ENCODE measurements at regions not wholly inside any gene's neighbourhood (a gene's known extent, or its start where the extent isn't known, plus 50 kb on each side); places are given as distances from the start of the nearest gene placed in this dataset.
"Not testable (repeated sequence)": the region's sequence is repeated elsewhere in the genome, so short reads cannot be mapped to it uniquely, and the experiment has no call there.

DNA sequence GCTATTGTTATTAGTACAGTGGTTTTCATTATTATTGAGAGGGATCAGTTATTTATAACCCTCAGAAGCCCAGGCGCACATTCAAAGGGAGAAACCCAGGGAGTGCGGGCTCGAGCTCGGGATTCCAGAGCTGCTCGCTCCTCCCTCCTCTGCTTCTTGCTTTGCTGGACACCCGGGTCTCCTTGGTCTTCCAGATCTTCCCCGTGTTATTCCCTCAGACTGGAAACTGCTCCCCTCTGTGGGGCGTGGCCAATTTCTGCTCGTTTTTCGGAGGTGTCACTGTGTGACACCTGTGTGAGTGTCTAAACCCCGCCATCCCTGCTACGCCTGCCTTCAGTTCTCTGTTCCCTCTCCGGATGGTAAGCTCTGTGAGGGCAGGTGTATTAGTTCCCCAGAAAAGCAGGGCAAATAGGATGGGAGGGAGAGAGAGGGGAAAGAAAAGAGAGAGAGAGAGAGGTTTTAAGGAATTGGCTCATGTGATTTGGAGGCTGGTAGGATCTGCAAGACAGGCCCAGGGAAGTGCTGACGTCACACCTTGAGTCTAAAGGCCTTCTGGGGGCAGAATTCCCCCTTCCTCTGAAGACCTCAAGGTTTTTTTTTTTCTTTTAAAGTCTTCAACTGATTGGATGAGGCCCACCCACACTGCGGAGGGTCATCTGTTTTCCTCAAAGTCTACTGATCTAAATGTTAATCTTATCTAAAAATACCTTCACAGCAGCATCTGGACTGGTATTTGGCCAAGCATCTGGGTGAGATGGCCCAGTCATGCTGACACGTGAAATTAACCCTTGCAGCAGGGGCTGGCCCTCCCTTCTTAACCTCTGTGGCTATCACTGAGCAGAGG lies 457.3 kb upstream of the ID2 start:
- DNase-seq, result no peak

DNA sequence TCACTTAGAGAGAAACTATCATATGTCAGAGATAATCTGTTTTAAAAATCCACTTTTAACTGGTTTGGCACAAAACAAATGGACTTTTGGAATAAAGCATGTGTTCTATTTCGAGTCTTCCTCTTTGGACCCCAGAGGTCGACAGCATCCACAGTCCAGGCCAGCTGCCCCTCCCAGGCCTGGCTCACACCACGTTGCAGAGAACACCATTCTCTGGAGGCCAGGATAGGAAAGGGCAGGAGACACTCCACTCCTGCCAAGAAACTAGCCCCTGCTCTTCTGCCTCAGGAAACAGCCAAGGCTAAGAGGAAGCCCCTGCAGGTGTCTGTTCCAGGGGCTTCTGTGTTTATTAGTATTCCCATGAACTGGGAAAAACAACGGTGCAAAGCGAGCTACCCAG lies 456.6 kb upstream of the ID2 start:
- no peak for DNase-seq

DNA sequence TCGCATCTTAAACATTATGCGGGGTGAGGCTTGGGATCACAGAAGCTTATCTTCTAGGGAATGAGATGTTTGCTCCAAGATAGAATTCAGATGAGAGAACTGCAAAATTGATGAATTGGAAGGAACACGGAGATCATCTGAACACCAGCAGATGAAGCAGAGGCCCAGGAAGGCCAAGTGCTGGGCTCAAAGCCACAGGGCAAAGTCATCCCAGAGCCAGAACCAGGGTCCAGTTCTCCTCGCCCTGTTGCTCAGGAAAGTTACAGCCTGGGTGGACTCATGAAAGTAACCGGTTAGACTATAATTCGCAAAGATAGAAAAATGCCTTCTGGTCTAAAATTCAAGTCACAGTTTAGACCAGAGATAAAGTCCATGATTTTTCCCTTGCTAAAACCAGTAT lies 456.1 kb upstream of the ID2 start:
- no peak for DNase-seq

DNA sequence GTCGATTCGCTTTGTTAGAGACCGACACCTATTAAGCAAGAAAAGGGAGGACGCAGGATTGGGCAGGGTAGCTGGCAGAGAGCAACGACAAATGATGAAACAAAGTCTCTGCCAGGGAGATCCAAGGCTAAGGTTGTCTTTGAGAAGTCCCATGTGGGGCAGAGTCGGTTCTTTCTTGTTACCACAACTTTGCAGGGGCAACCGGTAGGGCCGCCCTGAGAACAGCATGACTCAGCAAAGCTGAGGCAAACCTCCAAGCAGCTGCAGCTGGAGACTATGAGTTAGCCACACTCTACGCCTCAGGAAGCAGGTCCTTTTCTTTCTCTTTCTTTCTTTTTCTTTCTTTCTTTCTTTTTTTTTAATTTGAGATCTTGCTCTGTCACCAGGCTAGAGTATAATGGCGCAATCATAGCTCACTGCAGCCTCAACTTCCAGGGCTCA lies 452.3 kb upstream of the ID2 start:
- DNase-seq, result peak; percentile 40

DNA sequence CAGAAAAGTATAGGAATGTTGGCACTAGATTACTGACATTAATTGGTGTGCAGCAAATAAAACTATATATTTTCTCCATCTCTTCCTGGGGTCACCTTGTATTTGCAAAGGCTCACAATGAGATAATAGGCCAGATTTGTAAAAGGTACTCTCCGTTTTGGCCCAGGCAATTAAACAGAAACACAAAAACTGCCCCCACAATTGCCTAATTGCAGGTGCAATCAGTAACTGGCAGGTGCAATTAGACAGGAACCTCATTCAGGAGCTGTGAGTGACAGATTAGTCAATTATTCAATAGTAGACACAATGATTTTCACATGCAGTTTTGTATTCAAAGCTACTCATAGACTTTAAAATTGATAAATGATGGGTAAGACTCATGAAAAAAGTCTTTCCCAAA lies 451.4 kb upstream of the ID2 start:
- no peak for DNase-seq

DNA sequence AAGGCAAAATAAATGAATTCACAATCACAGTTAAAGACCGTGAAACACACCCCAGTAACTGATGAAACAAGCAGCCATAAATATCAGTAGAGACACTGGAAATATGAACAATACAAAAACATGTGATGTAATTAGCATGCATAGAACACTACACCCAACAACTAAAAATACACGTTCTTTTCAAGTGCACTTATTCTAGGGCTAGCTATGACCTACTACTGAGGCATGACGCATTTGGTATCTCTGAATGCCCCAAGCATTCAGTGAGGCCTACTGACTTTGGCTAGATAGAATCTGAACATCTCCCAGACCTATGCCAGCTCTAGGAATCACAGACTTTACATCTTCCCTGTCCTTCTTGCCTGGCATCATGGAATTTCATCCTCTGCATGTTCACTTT lies 450.0 kb upstream of the ID2 start:
- DNase-seq, result no peak

DNA sequence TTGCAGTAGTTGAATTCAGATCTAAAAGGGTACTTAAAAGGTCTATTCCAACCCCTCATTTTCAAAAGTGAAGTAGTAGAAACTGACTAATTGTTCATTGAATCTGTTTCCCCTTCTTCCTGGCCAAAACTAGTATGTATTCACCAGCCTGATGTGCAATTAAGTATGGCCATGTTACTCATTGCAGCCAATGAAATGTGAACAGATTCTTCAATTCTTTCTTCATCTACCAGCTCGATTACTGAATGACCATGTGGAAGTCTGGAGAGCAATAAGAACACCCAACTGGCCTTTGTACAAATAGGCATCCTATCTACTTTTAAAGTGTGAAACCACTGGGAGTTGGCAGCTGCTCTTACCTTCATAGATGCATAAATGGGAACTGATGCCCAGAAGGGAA lies 449.0 kb upstream of the ID2 start:
- no peak for DNase-seq

DNA sequence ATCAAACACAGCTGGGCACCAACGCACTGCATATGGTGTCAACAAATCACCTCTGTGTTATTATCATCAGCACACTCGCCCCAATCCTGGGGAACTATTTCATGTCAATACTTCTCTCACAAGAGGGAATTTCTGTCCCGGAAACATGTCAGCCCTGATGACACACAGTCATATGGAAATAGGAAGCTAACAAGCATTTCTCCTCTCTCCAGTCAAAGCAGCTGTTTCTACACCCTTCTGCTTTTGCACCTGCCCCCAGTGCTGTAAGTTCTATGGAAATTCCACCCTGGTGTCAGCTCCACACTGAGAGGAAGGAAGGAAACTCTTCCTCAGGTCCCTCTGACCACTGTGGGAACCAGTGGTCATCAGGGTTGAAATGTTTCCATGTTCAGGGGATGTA lies 447.6 kb upstream of the ID2 start:
- DNase-seq, result no peak

DNA sequence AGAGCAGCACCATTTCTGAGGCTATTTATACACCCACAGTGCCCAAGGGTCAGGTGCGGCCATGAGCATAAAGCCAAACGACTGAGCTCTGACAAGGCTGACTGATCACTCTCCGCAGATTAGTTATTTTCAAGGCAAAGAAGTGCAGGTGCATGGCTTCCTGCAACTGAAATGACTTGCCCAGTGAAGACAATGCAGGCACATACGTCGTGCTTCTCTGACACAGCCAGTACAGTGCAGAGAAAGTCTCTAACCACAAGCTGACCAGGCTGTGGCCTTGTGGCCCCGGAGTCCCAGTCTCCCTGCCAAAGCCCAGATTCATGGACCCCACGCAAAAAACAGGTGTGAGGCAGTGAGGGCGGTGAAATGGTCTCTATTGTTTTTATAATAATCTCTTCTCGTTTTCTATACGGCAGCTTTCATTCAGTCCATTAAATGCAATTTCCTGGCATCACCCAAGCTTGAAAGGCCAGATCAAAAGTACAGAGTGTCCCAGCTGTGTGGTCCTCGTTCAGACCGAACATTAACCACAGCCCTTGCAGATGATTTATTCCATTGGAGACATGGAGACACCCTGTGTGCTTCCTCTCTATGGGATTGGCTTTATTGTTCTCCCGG lies 447.0 kb upstream of the ID2 start:
- no peak for DNase-seq

DNA sequence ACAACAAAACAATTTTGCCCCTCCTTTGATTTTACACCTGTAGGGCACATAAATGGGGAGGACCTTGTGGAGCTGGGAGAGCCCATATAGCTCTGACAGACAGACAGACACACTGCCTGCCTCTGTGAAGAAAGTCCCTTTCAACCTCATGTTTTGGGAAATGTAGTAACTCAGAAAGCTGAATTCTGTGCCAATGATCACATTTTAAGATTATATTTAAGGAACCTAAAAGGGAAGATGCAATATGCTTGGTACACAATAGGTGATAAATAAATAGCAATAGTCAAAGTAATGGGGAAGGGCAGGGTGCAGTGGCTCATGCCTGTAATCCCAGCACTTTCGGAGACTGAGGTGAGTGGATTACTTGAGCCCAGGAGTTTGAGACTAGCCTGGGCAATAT lies 446.4 kb upstream of the ID2 start:
- DNase-seq, result no peak

DNA sequence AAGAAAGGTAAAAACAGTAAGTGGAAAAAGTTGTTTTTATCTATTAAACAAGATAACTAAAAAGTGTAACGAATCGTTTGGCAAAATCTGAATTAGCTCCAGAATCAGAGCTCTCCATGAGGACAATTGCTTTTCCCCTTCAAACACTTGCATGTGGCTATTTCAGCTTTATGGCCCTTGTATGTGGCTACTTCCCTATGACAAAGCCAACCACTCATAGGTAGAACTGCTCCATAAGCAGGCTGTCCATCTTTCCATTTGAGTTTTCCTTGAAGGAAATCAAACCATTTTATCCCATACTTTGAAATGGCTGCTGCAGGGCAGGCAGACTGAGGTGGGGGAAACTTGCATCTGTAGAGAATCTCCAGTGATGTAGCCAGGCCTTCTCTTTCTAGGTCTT lies 445.5 kb upstream of the ID2 start:
- no peak for DNase-seq

DNA sequence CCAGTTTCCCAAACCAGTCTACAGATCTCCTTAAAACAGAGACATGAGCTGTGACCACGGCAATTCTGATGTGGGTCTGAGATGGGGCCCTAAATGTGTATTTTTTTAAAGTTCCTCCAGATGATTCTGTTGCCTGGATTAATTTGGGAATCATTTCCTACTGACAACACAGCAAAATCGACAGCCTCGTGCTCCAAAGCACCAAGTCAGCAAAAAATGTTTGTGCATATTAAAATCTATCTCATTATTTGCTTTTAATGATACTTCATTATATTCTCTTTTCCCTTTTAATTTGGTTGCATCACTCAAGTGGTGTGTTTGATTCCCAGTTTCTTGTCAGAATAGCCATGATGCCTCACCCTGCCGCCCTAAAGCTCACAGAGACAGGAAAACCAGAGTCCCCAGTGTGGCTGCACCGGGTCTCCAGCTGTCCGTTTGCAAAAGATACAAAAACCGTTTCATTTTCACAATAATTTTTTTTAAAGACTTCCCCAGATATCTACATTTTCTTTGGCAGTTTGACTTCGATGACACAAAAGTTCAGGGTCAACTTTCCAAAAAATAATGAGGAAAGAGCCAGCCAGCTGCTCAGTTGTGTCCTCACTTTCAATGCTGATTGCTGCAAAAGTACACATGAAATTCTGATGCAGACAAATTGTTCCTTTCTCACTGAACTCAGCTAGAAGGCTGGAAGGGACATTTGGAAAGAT lies 443.2 kb upstream of the ID2 start:
- no peak for DNase-seq

DNA sequence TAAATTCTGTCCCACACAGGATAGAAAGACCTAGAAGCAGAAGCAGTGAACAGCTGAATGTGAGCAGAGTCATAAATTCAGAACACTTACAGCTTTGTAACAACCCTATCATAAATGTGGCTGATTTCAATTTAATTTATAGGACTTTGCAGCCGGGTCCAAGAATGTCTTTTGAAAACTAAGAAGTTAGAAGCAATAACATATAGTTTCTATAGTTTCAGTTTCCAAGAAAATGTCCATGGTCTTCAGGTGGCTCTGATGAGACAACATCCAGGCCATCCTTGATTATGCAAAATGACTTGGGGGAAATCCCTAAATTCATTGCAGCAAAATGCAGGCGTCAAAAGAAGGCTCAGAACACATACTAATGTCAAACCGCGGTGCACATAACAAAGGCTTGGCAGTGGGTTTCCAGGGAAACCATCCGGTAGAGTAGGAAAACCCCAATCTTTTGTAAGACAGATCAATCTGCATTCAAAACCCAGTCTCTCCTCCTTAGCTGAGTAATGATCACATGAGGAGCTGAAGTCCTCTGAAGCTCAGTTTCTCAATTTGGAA lies 442.2 kb upstream of the ID2 start:
- no peak for DNase-seq

DNA sequence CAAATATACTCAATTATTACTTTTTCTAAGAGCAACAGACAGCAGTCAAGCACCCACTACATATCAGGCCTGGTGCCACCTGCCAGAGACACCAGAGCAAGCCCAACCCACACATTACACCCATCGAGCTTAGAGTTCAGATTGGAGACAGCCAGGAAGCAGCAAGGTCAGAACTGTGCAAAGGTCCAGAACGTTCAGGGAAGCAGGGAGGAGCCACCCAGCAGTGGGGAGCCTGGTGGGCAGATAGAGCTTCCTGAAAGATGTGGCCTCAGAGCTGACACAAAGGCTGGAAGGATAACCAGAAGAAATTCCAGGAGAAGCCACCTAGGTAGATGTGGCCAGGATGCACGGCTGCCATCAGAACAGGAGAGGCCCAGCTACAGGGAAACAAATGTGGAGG lies 440.5 kb upstream of the ID2 start:
- DNase-seq, result no peak

DNA sequence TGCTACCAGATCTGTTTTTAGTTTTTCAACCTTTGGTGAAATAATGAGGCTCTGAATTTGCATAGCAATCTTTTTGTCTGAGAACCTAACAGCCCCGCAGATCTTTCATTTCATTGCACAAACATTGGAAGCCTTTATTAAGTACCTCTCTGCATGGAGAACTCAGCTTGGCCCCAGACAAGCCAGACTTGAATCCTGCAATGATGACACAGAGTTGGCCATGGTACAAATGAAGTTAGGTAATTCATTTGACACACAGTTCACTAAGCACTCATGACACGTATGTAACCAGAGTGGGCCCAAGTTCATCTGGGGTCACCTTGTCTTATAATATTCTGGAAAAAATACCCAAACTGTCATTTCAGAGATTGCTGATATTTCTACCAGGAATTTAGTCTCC lies 439.1 kb upstream of the ID2 start:
- DNase-seq, result no peak

DNA sequence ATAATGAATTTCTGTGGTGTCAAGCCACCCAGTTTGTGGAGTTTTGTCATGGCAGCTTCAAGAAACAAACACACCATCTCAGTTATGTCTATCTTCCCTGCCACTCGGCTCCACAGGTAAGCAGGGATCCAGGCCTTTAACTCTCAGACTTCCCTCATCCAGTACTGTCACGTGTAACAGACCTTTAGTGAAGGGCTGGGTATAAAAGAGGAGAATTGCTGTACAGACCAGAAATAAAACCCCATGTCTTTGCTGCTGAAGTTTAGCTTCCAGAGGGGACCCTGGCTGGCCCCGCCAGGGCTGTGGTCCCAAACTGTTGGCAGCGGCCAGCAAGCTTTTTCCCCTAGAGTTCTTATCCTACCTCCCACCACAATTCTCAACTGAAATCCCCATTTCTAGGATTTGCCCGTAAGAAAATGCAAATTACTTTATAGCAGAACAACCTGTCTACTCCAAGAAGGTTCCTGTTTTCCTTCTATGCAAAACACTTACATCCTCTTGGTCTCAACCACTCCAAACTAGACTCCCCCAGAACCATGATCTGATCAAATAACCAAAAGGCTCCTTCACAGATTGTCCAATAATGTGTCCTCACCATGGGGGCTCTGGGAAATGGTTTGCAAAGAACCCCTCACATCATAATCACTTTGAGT lies 438.0 kb upstream of the ID2 start:
- no peak for DNase-seq

DNA sequence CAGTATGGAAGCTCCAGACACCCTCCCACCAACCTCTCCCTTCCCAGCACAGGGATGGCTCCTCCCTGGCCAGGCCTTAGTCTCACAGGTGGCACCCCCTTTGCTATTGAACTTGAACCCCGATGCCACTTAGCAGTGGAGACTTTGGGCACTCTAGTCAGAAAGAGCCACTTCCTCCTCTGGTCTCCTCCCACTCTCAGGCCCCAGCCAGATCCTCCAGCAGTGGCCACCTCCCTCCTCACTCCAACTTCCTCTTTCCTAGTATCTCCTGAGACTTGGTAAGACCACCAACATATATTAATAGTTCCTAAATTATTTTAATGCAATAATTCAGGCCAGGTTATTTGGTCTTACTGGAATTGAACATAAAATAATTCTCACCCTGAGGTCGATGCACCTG lies 437.2 kb upstream of the ID2 start:
- no peak for DNase-seq

DNA sequence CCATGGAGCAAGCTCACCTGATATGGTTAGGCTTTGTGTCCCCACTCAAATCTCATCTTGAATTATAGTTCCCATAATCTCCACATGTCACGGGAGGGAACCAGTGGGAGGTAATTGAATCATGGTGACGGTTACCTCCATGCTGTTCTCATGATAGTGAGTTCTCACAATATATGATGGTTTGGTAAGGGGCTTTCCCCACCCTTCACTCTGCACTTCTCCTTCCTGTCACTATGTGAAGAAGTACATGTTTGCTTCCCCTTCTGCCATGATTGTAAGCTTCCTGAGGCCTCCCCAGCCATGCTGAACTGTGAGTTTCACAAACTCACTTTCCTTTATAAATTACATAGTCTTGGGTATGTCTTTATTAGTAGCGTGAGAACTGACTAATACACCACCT lies 435.7 kb upstream of the ID2 start:
- DNase-seq, result no peak

DNA sequence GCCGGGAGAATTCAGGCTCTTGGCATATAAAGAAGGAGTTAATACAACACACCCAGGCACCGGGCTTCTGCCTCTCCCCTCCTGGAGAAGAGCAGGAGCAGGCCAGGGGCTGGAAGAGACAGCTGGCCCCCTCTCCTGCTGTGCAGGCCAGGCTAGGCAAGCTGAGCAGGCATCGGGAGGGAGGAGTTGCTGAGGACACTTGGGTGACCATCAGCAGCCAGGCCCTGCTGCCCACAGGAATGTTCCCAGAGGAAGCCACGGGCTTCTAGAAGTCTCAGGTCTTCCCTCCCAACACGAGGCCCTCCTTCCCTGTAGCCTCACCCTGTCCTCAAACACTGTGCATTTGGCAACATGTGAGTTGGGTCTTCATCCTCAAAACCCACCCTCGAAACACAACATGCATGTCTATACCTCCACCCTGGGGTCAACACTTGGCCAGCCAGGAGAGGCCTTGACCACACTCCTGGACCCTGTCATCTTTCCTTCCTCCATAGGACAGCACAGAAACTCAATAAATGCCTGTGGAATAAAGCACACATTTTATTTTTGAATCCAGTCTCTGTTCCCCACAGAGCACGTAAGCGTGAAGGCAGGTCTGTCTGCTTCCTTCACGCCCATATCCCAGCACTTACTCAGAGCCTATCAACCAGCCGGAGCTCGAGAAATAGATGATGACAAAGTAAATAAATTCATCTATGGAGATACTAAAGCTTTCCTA lies 433.8 kb upstream of the ID2 start:
- DNase-seq, result no peak

DNA sequence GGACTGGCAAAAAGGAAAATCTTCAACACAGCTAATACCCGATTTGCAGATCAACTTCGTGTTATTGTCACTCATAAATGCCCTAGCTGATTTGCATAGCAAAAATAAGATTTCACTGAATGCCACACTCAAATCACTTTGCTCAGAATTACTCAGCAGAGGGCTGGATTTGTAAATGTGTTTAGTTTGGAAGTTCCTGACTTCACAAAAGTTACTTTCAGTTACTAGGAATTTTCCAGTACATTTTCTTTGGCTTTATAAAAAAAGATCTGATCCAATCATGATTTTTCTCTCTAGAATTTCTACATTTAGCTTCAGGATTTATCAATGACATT lies 433.3 kb upstream of the ID2 start:
- no peak for DNase-seq

DNA sequence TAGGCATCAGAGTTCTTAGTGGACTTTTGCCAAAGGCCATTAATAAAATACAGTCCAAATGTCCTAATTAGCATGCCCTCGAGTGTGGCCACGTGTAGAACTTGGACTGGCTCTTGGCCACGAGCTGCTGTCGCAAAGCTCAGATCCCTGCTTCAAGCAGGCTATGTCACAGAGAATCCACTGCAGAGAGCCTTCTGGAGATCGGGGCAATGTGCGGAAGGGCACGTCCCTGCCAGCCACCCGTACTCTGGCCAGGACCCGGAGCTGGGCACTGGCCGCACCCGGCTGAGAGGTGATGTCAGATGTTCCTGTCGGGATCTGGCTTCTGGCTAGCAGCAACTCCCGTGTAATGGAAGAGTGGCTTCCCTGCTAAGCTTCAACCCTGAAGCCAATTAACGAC lies 432.7 kb upstream of the ID2 start:
- DNase-seq, result no peak

DNA sequence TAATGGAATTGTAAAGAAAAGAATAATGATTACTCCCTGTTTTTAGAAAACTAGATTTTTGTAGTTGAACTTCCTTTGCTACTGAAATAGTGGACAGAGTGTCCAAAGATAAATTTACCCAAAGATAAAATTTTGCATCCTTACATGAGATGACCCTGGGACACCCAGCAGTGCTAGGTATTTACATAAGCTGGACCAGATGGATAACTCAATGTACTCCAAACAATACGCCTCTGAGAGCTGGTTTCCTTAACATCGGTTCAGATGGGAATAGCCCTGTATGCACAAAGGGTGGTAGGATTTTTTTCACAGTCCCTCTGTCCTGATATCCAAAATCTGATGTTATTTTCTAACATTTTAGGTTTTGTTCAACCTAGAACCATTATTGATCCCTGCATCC lies 432.1 kb upstream of the ID2 start:
- no peak for DNase-seq

DNA sequence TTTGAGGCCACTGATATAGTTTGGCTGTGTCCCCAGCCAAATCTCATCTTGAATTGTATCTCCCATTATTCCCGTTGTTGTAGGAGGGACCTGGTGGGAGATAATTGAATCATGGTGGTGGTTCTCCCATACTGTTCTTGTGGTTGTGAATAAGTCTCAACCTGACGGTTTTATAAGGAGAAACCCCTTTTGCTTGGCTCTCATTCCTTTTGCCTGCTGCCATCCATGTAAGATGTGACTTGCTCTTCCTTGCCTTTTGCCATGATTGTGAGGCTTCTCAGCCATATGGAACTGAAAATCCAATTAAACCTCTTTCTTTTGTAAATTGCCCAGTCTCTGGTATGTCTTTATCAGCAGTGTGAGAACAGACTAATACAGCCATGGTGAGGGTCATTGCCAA lies 431.6 kb upstream of the ID2 start:
- DNase-seq, result not testable (repeated sequence)
